Lower leg skin (tissue), 4 donors: ENCODE measurements at regions not wholly inside any gene's neighbourhood (a gene's known extent, or its start where the extent isn't known, plus 50 kb on each side); places are given as distances from the start of the nearest gene placed in this dataset.

Experiments
- DNase-seq, 2 donors: peaks; one replicate each; pipeline ENCODE4 v3.0.0-alpha.2; 2019; ENCODE audit warnings: low spot score in 2 of 2
- H3K4me3 ChIP-seq: fragments of 200-600 bp; sonication (generic); 2 replicates; pipeline ENCODE4 v1.5.1; 2017; ENCODE audit warnings: mild to moderate bottlenecking, low read depth; ENCODE audit not compliant: poor library complexity, severe bottlenecking
- POLR2A ChIP-seq, 2 donors: fragments of 450-650 bp; IDR thresholded peaks; one replicate each; pipeline ENCODE4 v1.6.1; 2016 to 2017; ENCODE audit warnings: antibody characterized with exemption in 2 of 2, mild to moderate bottlenecking in 1 of 2, moderate library complexity in 1 of 2
- WGBS, 2 donors: methylation state at CpG; one replicate each; pipeline ENCODE4 v1.1.5; 2018; 5-methylcytosine and 5-hydroxymethylcytosine counted together
- intact Hi-C: fragments of 100-400 bp; cut with DNase I; formaldehyde crosslinking; loops from one replicate; pipeline ENCODE4 v1.15.0; 2023; ENCODE audit warnings: low total_unique reads
- TF ChIP-seq, protein P1 (sequence below), 3 donors: fragments of 450-650 bp; IDR thresholded peaks; one replicate each; pipeline ENCODE4 v1.5.1; 2016; ENCODE audit warnings: antibody characterized with exemption in 3 of 3, mild to moderate bottlenecking in 3 of 3, moderate library complexity in 2 of 3

DNA sequence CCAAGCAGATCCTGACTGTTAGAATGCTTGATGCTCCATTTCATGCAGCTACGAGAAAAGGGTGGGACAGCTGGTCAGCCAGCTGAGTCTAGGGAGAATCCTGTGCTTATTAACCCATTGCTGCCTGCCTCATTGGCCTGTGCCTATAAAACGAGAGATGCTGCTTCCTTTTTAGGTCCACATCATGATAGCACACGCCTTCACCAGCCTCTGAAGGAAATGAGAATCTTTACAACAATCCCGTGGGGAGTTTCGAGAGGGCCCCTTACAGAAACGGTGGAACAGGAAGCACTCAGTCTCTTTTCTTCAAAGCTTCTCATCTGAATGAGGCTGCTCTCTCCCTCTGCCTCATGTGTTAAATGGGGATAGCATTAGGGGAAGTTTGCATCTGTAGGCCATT, 147.3 kb upstream of the RFLNA start:
- H3K4me3 ChIP-seq = no peak overlapping the region
- no peak for DNase-seq
- intact Hi-C loops = no loop called here
- WGBS, 2 donors = 37 to 50% methylated on average over 6 of the region's 6 CpGs
- TF ChIP-seq POLR2A (IDR thresholded peaks at IDR 0.05) = no peak
- TF ChIP-seq, protein P1, sequence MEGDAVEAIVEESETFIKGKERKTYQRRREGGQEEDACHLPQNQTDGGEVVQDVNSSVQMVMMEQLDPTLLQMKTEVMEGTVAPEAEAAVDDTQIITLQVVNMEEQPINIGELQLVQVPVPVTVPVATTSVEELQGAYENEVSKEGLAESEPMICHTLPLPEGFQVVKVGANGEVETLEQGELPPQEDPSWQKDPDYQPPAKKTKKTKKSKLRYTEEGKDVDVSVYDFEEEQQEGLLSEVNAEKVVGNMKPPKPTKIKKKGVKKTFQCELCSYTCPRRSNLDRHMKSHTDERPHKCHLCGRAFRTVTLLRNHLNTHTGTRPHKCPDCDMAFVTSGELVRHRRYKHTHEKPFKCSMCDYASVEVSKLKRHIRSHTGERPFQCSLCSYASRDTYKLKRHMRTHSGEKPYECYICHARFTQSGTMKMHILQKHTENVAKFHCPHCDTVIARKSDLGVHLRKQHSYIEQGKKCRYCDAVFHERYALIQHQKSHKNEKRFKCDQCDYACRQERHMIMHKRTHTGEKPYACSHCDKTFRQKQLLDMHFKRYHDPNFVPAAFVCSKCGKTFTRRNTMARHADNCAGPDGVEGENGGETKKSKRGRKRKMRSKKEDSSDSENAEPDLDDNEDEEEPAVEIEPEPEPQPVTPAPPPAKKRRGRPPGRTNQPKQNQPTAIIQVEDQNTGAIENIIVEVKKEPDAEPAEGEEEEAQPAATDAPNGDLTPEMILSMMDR (IDR thresholded peaks at IDR 0.05) = no peak

DNA sequence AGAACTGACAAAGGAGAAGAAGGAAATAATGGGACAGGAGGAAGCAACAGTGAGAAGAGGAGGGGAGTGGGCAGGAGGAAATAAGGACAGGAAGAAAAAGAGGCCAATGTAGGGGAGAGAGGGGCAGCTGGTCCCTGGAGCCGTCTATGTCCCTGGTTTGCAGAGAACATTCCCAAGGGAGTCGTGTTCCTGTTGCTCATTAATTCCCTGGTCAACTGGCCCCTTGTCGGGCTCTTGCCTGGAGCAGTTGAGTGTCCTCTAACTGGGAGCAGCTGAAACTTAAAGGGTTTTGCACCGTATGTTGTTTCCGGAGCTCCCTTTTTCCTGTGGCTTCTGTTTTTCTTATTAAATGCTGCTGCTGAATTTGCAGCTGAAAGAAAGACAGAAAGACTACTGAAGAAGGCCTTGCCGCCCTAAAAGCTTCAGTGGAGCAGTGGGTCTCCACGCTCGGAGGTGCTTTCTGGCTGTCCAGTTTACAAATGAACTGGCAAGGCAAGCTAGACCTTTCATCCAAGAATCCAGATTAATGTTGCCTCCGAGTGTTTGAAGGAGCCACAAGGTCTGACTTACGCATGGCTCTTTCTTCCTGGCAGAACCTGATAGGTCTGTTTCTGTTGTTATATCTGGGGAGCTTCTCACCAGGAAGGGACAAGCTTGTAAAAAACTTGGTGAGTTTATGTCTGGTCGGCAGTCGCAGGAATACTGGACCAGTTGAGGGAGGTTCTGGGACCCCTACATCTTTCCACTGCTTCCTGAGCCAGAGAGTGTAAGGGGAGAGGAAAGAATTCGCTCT, 146.2 kb upstream of the RFLNA start:
- no peak for TF ChIP-seq POLR2A (IDR thresholded peaks at IDR 0.05)
- TF ChIP-seq, protein P1 (IDR thresholded peaks at IDR 0.05) = no peak
- H3K4me3 ChIP-seq = no peak overlapping the region
- 80 to 85% methylated on average over 13 of the region's 13 CpGs for WGBS, 2 donors
- DNase-seq = no peak
- intact Hi-C loops = no loop called here

DNA sequence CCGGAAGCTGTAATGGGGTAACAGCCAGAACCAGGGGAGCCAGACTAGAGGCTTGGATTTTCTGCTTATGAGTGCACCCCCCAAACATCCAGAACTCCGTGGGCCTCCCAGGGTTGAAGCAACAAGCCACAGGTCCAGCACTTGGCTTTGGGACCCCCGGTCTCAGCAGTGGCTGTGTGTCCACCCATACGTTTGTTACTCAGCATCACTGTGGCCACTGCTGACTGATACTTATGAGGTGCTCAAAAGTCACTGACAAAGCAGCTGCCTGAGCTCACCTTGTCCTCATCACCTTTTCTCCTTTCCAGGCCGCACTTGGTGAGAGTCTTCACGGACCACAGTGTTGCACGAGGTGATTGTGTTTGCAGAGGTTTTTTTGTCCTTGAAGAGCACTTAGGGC, 145.6 kb upstream of the RFLNA start:
- intact Hi-C loops = no loop called here
- 91 to 93% methylated on average over 7 of the region's 7 CpGs for WGBS, 2 donors
- H3K4me3 ChIP-seq = no peak overlapping the region
- DNase-seq = no peak
- no peak for TF ChIP-seq POLR2A (IDR thresholded peaks at IDR 0.05)
- TF ChIP-seq, protein P1 (IDR thresholded peaks at IDR 0.05) = no peak

DNA sequence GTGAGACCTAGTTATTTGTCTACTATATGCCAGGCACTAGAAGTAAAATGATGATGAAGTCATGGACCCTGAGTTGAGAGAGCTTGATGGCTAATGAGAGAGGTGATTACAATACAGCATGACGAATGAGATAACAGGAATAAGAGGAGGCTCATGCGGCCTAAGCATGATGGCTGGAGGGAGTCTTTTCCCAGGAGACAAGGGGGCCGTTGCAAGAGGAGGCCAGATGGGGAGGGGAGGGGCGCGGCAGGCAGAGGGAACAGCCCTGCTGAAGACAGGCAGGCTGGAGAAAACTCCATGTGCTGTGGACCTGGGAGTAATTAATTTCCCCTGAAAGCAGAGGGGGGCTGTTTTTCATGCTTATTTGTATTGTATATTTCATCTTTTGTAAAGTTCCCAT, 144.7 kb upstream of the RFLNA start:
- DNase-seq = no peak
- TF ChIP-seq POLR2A (IDR thresholded peaks at IDR 0.05) = no peak
- TF ChIP-seq, protein P1 (IDR thresholded peaks at IDR 0.05) = no peak
- H3K4me3 ChIP-seq = no peak overlapping the region
- 66 to 71% methylated on average over 5 of the region's 5 CpGs for WGBS, 2 donors
- intact Hi-C loops = no loop called here

DNA sequence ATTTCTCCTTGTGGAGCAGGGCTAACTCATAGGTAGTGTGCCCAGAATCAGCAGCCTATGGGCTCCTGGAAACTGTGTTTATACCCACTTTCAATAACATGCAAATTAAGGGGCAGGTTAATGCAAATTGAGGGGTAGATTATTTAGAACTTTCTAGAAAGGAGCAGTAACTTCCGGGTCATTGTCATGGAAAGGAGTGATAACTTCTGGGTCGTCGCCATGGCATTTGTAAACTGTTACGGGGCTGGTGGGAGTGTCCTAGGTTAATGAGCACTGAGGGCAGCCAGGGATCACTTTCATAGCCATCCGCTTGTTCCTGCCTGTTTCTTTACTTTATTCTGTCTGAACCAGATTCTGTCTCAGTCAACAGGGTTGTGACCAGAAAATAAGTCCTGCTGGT, 143.3 kb upstream of the RFLNA start:
- intact Hi-C loops = no loop called here
- WGBS, 2 donors = 73 to 76% methylated on average over 5 of the region's 5 CpGs
- no peak for TF ChIP-seq POLR2A (IDR thresholded peaks at IDR 0.05)
- no peak overlapping the region for H3K4me3 ChIP-seq
- no peak for DNase-seq

DNA sequence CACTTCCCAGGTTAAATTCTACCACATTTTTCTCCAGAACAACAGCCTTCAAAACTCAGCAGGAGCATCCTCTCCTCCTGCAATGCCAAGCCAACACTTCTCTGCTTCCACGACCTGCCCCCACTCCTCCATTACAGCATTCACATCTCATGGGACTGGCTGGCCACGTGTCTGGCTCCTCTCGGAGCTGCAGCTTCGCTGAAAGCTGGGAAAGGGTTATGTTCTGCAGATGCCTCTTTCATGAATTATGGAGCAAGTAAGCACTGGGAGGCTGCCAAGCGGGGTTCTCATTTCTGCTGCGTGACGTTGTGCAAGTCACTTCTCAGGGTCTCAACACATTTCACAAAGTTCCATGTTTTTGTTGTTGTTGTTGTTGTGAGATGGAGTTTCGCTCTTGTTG, 142.2 kb upstream of the RFLNA start:
- WGBS, 2 donors = 61 to 70% methylated on average over 8 of the region's 8 CpGs
- TF ChIP-seq POLR2A (IDR thresholded peaks at IDR 0.05) = no peak
- TF ChIP-seq, protein P1 (IDR thresholded peaks at IDR 0.05) = no peak
- DNase-seq = no peak
- no peak overlapping the region for H3K4me3 ChIP-seq
- intact Hi-C loops = no loop called here
